Tibial artery (tissue), 4 donors: ENCODE measurements at regions not wholly inside any gene's neighbourhood (a gene's known extent, or its start where the extent isn't known, plus 50 kb on each side); places are given as distances from the start of the nearest gene placed in this dataset.
"Not testable (repeated sequence)": the region's sequence is repeated elsewhere in the genome, so short reads cannot be mapped to it uniquely, and the experiment has no call there.

Experiments
- DNase-seq, 2 donors: peaks; one replicate each; pipeline ENCODE4 v3.0.0-alpha.2; 2019
- H3K27ac ChIP-seq, 2 donors: fragments of 200-600 bp; sonication (generic) in 1 of 2; 1 replicate in 1 of 2; 2 replicates in 1 of 2; pipeline ENCODE4 v1.5.1; 2018 to 2019; ENCODE audit warnings: mild to moderate bottlenecking in 1 of 2
- H3K27me3 ChIP-seq, 2 donors: fragments of 200-600 bp; sonication (generic) in 1 of 2; one replicate each; pipeline versions ENCODE4 v1.5.1 to v1.6.0; 2016 to 2019
- H3K36me3 ChIP-seq, 3 donors: fragments of 200-600 bp; sonication (generic) in 2 of 3; one replicate each; pipeline ENCODE4 v1.5.1; 2016 to 2019; ENCODE audit warnings: mild to moderate bottlenecking in 2 of 3
- H3K4me1 ChIP-seq, 4 donors: fragments of 200-600 bp; sonication (generic) in 2 of 4; 1 replicate in 3 of 4; 2 replicates in 1 of 4; pipeline ENCODE4 v1.5.1; 2016 to 2019
- H3K4me3 ChIP-seq, 2 donors: fragments of 200-600 bp; sonication (generic) in 1 of 2; 1 replicate in 1 of 2; 2 replicates in 1 of 2; pipeline ENCODE4 v1.5.1; 2018 to 2019; ENCODE audit warnings: mild to moderate bottlenecking in 2 of 2
- H3K9me3 ChIP-seq, 3 donors: fragments of 200-600 bp; sonication (generic) in 1 of 3; one replicate each; pipeline ENCODE4 v1.5.1; 2016 to 2019
- intact Hi-C: fragments of 100-400 bp; cut with DNase I; formaldehyde crosslinking; loops from one replicate; pipeline ENCODE4 v1.15.0; 2023; ENCODE audit warnings: low total_unique reads
- TF ChIP-seq, protein P1 (sequence below), 2 experiments: fragments of 200-600 bp in 1 of 2; fragments of 450-650 bp in 1 of 2; IDR thresholded peaks; one replicate each; pipeline ENCODE4 v1.5.1; 2017 to 2019; ENCODE audit warnings: antibody characterized with exemption in 2 of 2, mild to moderate bottlenecking in 1 of 2, moderate library complexity in 1 of 2

DNA sequence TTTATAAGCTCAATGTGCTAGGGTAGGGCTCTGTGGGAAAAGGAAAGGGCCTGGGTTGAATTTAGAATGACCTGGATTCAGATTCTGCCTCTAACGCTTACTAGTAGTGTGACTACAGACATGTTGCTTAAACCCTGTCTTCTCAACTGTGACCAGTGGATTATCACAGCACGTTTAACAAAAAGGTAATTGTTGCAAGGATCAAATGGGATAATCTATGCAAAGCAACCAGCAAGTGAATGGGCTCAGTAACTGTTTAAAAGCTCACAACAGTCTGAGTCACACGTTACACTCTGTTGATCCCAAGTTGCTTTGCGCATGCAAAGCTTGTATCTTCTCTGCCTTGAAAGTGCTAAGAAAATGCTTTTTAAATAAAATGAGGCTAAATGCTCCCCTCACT, 236.5 kb downstream of the IL20RB start:
- TF ChIP-seq, protein P1, sequence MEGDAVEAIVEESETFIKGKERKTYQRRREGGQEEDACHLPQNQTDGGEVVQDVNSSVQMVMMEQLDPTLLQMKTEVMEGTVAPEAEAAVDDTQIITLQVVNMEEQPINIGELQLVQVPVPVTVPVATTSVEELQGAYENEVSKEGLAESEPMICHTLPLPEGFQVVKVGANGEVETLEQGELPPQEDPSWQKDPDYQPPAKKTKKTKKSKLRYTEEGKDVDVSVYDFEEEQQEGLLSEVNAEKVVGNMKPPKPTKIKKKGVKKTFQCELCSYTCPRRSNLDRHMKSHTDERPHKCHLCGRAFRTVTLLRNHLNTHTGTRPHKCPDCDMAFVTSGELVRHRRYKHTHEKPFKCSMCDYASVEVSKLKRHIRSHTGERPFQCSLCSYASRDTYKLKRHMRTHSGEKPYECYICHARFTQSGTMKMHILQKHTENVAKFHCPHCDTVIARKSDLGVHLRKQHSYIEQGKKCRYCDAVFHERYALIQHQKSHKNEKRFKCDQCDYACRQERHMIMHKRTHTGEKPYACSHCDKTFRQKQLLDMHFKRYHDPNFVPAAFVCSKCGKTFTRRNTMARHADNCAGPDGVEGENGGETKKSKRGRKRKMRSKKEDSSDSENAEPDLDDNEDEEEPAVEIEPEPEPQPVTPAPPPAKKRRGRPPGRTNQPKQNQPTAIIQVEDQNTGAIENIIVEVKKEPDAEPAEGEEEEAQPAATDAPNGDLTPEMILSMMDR (IDR thresholded peaks at IDR 0.05) = no peak
- intact Hi-C loops = no loop called here
- Histone ChIP-seq H3K36me3 (no peaks in the 10 kb centered on the region), H3K27me3 (no peaks in the 10 kb centered on the region), H3K27ac (no peak overlapping the region), H3K4me1 (no peaks in the 10 kb centered on the region), H3K4me3 (no peak overlapping the region), H3K9me3 (no peaks in the 10 kb centered on the region)
- DNase-seq = no peak

DNA sequence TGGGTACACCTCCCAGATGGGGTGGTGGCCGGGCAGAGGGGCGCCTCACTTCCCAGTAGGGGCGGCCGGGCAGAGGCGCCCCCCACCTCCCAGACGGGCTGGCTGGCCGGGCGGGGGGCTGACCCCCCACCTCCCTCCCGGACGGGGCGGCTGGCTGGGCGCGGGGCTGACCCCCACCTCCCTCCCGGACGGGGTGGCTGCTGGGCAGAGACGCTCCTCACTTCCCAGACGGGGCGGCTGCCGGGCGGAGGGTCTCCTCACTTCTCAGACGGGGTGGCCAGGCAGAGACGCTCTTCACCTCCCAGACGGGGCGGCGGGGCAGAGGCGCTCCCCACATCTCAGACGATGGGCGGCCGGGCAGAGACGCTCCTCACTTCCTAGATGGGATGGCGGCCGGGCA, 240.6 kb downstream of the IL20RB start:
- intact Hi-C loops, DNase-seq, H3K36me3 ChIP-seq, H3K4me3 ChIP-seq, H3K27ac ChIP-seq, H3K9me3 ChIP-seq, H3K27me3 ChIP-seq: not testable (repeated sequence)
- H3K4me1 ChIP-seq = peaks cover 0 to 13% (median 0%) of the 10 kb centered on the region in 4 donors

DNA sequence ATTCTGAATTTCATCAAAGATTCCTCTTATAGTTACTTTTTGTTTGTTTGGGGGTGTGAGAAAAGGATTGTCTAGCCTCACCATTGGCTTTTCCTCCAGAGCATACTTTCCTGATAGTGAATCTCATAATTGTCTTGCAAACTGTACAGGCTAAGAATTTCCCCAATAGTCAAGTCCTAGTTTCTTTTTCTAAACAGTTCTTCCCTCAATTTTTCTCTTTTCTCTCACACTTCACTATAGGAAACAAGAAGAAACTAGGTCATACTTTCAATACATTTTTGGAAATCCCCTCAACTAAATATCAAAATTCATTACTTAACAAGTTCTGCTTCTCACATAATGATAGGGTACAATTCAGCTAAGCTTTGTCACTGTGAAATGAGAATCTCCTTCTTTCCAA, 241.9 kb downstream of the IL20RB start:
- Histone ChIP-seq H3K9me3 (no peaks in the 10 kb centered on the region), H3K4me1 (peaks cover 0 to 15% (median 0%) of the 10 kb centered on the region in 4 donors), H3K4me3 (no peak overlapping the region), H3K27me3 (no peaks in the 10 kb centered on the region), H3K27ac (no peak overlapping the region), H3K36me3 (no peaks in the 10 kb centered on the region)
- no peak for DNase-seq
- intact Hi-C loops = no loop called here
- TF ChIP-seq, protein P1 (IDR thresholded peaks at IDR 0.05) = no peak

DNA sequence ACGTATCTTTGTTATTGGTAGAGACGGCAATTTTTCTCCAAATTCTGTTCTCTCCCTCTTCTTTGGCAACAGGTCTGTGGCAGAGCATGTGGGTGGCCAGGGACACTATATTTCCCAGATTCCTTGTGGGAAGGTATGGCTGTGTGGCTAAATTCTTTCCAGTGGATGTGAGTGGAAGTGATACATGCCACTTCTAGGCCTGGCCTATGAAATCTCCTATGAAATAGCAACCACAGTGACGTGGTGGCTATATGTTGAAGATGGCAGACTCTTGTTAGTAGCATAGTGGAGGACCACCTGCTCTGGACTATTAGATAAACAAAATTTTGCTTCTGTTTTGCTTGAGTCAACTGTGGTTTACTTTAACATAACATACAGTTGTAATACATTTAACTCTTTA, 243.3 kb downstream of the IL20RB start:
- H3K9me3 ChIP-seq = no peaks in the 10 kb centered on the region
- H3K36me3 ChIP-seq = no peaks in the 10 kb centered on the region
- H3K4me1 ChIP-seq = peaks cover 0 to 27% (median 7%) of the 10 kb centered on the region in 4 donors
- no peak overlapping the region for H3K4me3 ChIP-seq
- no peak for DNase-seq
- TF ChIP-seq, protein P1 (IDR thresholded peaks at IDR 0.05) = no peak
- intact Hi-C loops = no loop called here
- H3K27me3 ChIP-seq = no peaks in the 10 kb centered on the region
- H3K27ac ChIP-seq = no peak overlapping the region

DNA sequence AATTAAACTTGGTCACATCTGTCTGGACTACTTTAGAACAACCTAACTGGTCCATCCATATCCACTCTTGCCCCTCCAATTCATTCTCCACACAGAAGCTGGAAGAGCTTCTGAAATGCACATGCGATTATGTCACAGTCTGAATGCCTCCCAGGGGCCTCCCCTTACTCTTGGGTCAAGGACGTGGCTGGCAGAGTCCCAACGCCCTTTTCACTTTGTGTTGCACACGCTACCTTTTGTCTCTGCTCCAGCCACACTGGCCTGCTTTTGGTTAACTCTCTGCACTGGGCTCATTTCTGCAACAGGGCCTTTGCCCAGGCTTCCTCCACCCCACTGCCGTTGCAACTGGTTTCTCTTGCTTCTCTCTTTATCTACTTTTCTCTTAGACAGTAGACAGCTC, 245.2 kb downstream of the IL20RB start:
- H3K4me3 ChIP-seq = no peak overlapping the region
- H3K9me3 ChIP-seq = no peaks in the 10 kb centered on the region
- peaks cover 0 to 27% (median 7%) of the 10 kb centered on the region in 4 donors for H3K4me1 ChIP-seq
- H3K36me3 ChIP-seq = no peaks in the 10 kb centered on the region
- intact Hi-C loops = no loop called here
- TF ChIP-seq, protein P1 (IDR thresholded peaks at IDR 0.05) = no peak
- H3K27me3 ChIP-seq = no peaks in the 10 kb centered on the region
- H3K27ac ChIP-seq = no peak overlapping the region
- no peak for DNase-seq

DNA sequence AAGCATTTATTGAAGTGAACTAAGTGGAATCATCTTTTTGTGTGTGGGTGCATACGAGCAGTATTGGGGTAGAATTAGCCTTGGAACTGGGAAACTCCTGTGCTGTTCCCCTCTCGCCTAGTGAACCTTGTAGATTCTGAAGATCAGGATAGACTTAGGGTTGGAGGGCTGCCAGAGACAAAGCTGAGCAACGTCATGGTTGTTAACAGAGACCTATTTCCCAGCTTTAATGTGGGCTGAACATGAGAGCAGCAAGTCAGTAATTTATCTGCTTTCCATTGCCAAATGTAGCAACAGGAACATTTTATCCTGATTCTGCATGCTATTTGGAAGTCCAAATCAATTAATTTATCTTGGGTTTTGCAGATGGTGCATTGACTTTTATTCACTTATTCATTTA, 246.6 kb downstream of the IL20RB start:
- no peaks in the 10 kb centered on the region for H3K27me3 ChIP-seq
- no peak for DNase-seq
- H3K27ac ChIP-seq = no peak overlapping the region
- no peaks in the 10 kb centered on the region for H3K36me3 ChIP-seq
- H3K4me3 ChIP-seq = no peak overlapping the region
- TF ChIP-seq, protein P1 (IDR thresholded peaks at IDR 0.05) = no peak
- intact Hi-C loops = no loop called here
- H3K9me3 ChIP-seq = no peaks in the 10 kb centered on the region
- H3K4me1 ChIP-seq = peaks cover 0 to 27% (median 7%) of the 10 kb centered on the region in 4 donors
